HCT116 (cell line): ENCODE measurements at regions not wholly inside any gene's neighbourhood (a gene's known extent, or its start where the extent isn't known, plus 50 kb on each side); places are given as distances from the start of the nearest gene placed in this dataset.
A peak's percentile ranks its signal among the peaks of the same experiment; 100 is the strongest.

Experiments used
- ATAC-seq: fragments of 200-7000 bp; cut with Tn5 transposase; 2 replicates; pipeline ENCODE4 v1.9.1; 2020; ENCODE audit warnings: mild to moderate bottlenecking, moderate library complexity
- BruUV-seq: library from RNA; stranded (reverse); fragments of 400-500 nt; replicated peaks from 2 replicates; lab custom pipeline; 2021; lab: Mats Ljungman, UMichigan
- CTCF ChIA-PET: fragments of 300-600 bp; sonication (Branson Sonifier 250); formaldehyde crosslinking; loops from one replicate; lab custom pipeline; 2021; ENCODE audit warnings: antibody characterized with exemption; lab: Charles Lee
- POLR2A ChIA-PET: fragments of 300-600, 350-600 bp; sonication (Branson Sonifier 250); formaldehyde crosslinking; loops from one replicate; lab custom pipeline; 2021; ENCODE audit warnings: antibody characterized with exemption; lab: Charles Lee
- RAD21 ChIA-PET, 2 experiments: fragments of 300-600 bp; sonication (Branson Sonifier 250); formaldehyde crosslinking; loops; one replicate each; lab custom pipeline; 2023; ENCODE audit warnings: low total read pairs in 2 of 2; ENCODE audit not compliant: uncharacterized antibody in 2 of 2, unreplicated experiment in 2 of 2, low non-redundant PET in 1 of 2; lab: Charles Lee
- DNase-seq: peaks from one replicate; pipeline ENCODE4 v3.0.0-alpha.2; 2010; ENCODE audit warnings: low read depth, low spot score
- H2AFZ ChIP-seq: fragments of 200-600 bp; shearing (Covaris generic), sonication (generic); 2 replicates; pipeline ENCODE4 v1.6.1; 2017; ENCODE audit warnings: low read depth, mixed run types, mixed read lengths, antibody characterized with exemption, low read length; ENCODE audit not compliant: poor library complexity, severe bottlenecking
- H3K27ac ChIP-seq: 2 replicates; pipeline ENCODE4 v1.5.1; 2012; ENCODE audit warnings: low read depth, low read length
- H3K27me3 ChIP-seq: fragments of 200-600 bp; sonication (generic); 2 replicates; pipeline ENCODE4 v1.6.1; 2016; ENCODE audit warnings: mixed run types, low read length, mixed read lengths; ENCODE audit not compliant: insufficient read depth
- H3K36me3 ChIP-seq, 2 experiments: fragments of 200-500 bp in 1 of 2; fragments of 200-600 bp in 1 of 2; sonication (Bioruptor generic) in 1 of 2; sonication (generic) in 1 of 2; 2 replicates each; pipeline versions ENCODE4 v1.5.1 to v1.6.1; 2014 to 2016; ENCODE audit warnings: low read length in 2 of 2, inconsistent platforms in 1 of 2, mixed read lengths in 1 of 2, mixed run types in 1 of 2; ENCODE audit not compliant: insufficient read depth in 2 of 2, control insufficient read depth in 1 of 2
- H3K4me1 ChIP-seq, 2 experiments: fragments of 200-600 bp in 1 of 2; sonication (generic) in 1 of 2; 2 replicates each; pipeline versions ENCODE4 v1.5.1 to v1.6.1; 2012 to 2017; ENCODE audit warnings: low read length in 2 of 2, inconsistent platforms in 1 of 2, mild to moderate bottlenecking in 1 of 2, mixed read lengths in 1 of 2, mixed run types in 1 of 2, moderate library complexity in 1 of 2; ENCODE audit not compliant: insufficient read depth in 2 of 2, control insufficient read depth in 1 of 2
- H3K4me2 ChIP-seq: fragments of 200-600 bp; sonication (generic); 2 replicates; pipeline ENCODE4 v1.6.1; 2017; ENCODE audit warnings: mixed run types, low read length, mixed read lengths
- H3K4me3 ChIP-seq, 2 experiments: fragments of 200-600 bp in 1 of 2; sonication (generic) in 1 of 2; replicated peaks in 1 of 2; 2 replicates each; pipeline ENCODE4 v1.5.1; 2011 to 2016; ENCODE audit warnings: low read length in 2 of 2, control low read depth in 1 of 2, low read depth in 1 of 2, mild to moderate bottlenecking in 1 of 2, mixed read lengths in 1 of 2, mixed run types in 1 of 2
- H3K79me2 ChIP-seq: fragments of 200-600 bp; sonication (generic); 2 replicates; pipeline ENCODE4 v1.6.1; 2017; ENCODE audit warnings: mild to moderate bottlenecking, mixed run types, low read length, moderate library complexity, mixed read lengths; ENCODE audit not compliant: insufficient read depth
- H3K9ac ChIP-seq: fragments of 200-600 bp; sonication (generic); 2 replicates; pipeline ENCODE4 v1.6.1; 2016; ENCODE audit warnings: low read length, mixed read lengths
- H3K9me2 ChIP-seq: fragments of 200-600 bp; sonication (generic), shearing (Covaris generic); 2 replicates; pipeline ENCODE4 v1.6.1; 2017; ENCODE audit warnings: mixed run types, mild to moderate bottlenecking, moderate library complexity; ENCODE audit not compliant: insufficient read depth
- H3K9me3 ChIP-seq, 2 experiments: fragments of 200-500 bp in 1 of 2; fragments of 200-600 bp in 1 of 2; sonication (Bioruptor generic) in 1 of 2; sonication (generic) in 1 of 2; 2 replicates each; pipeline ENCODE4 v1.6.1; 2014 to 2017; ENCODE audit warnings: low read length in 2 of 2, mixed read lengths in 2 of 2, inconsistent platforms in 1 of 2, low read depth in 1 of 2, mild to moderate bottlenecking in 1 of 2, mixed run types in 1 of 2, moderate library complexity in 1 of 2; ENCODE audit not compliant: control insufficient read depth in 1 of 2, insufficient read depth in 1 of 2
- H4K20me1 ChIP-seq: fragments of 200-600 bp; sonication (generic), shearing (Covaris generic); 2 replicates; pipeline ENCODE4 v1.6.1; 2017; ENCODE audit warnings: mixed run types, mild to moderate bottlenecking, moderate library complexity; ENCODE audit not compliant: insufficient read depth
- EGR1 ChIP-seq: IDR thresholded peaks from 2 replicates; pipeline ENCODE4 v1.6.1; 2012; ENCODE audit warnings: low read depth
- ELF1 ChIP-seq: IDR thresholded peaks from 2 replicates; pipeline ENCODE4 v1.6.1; 2012; ENCODE audit warnings: low read depth, borderline replicate concordance
- EZH2phosphoT487 ChIP-seq: fragments of 200-600 bp; IDR thresholded peaks from 2 replicates; pipeline ENCODE4 v1.6.1; 2018; ENCODE audit warnings: antibody characterized with exemption, borderline replicate concordance
- FOSL1 ChIP-seq: IDR thresholded peaks from 2 replicates; pipeline ENCODE4 v1.6.1; 2012; ENCODE audit warnings: low read depth
- MAX ChIP-seq: IDR thresholded peaks from 2 replicates; pipeline ENCODE4 v1.6.1; 2012
- POLR2A ChIP-seq: IDR thresholded peaks from 2 replicates; pipeline ENCODE4 v1.7.0; 2011; ENCODE audit warnings: borderline replicate concordance; ENCODE audit not compliant: insufficient read depth, insufficient read length; ENCODE audit errors: extremely low read depth
- POLR2AphosphoS5 ChIP-seq: IDR thresholded peaks from 2 replicates; pipeline ENCODE4 v1.6.1; 2011; ENCODE audit warnings: mild to moderate bottlenecking, low read depth, low read length, moderate library complexity
- RAD21 ChIP-seq: IDR thresholded peaks from 2 replicates; pipeline ENCODE4 v1.6.1; 2012; ENCODE audit warnings: low read depth, mild to moderate bottlenecking
- SP1 ChIP-seq: IDR thresholded peaks from 2 replicates; pipeline ENCODE4 v1.6.1; 2012; ENCODE audit warnings: low read depth
- SRF ChIP-seq: IDR thresholded peaks from 2 replicates; pipeline ENCODE4 v1.6.1; 2012; ENCODE audit warnings: low read depth
- TCF7L2 ChIP-seq: IDR thresholded peaks from 2 replicates; pipeline ENCODE4 v1.7.0; 2011; ENCODE audit warnings: borderline replicate concordance, inconsistent platforms; ENCODE audit not compliant: insufficient read depth, insufficient read length; ENCODE audit errors: extremely low read depth
- ZBTB33 ChIP-seq: IDR thresholded peaks from 2 replicates; pipeline ENCODE4 v1.6.1; 2011; ENCODE audit warnings: mild to moderate bottlenecking, low read length, moderate library complexity; ENCODE audit not compliant: insufficient replicate concordance; ENCODE audit errors: extremely low read depth
- intact Hi-C: fragments of 100-400 bp; cut with micrococcal nuclease; formaldehyde crosslinking; loops from 2 replicates; pipeline ENCODE4 v1.10.0; 2022
- TF ChIP-seq, protein P1 (sequence below): IDR thresholded peaks from 2 replicates; pipeline ENCODE4 v1.6.1; 2012; ENCODE audit warnings: low read depth

- peaks cover 0 to 8% of the 10 kb centered on the region in 2 experiments; a peak in 1 of 4 replicates for H3K9me3 ChIP-seq
- H3K4me1 ChIP-seq = peaks cover 4 to 13% of the 10 kb centered on the region in 2 experiments
- ATAC-seq = no peak
- ChIA-PET CTCF (no interaction called here), RAD21 (no interaction called here), POLR2A (no interaction called here)
- DNase-seq = no peak
- no peak overlapping the region for H3K27ac ChIP-seq
- no peak overlapping the region for H3K4me2 ChIP-seq
- no peaks in the 10 kb centered on the region for H3K36me3 ChIP-seq
- no peak overlapping the region for H3K4me3 ChIP-seq
- no peaks in the 10 kb centered on the region for H3K9me2 ChIP-seq
- no peaks in the 10 kb centered on the region for H3K27me3 ChIP-seq
- BruUV-seq = no TSS peak
- no peak overlapping the region for H3K9ac ChIP-seq
- H2AFZ ChIP-seq = no peak overlapping the region
- H4K20me1 ChIP-seq = no peaks in the 10 kb centered on the region
- H3K79me2 ChIP-seq = no peaks in the 10 kb centered on the region
- intact Hi-C loops = no loop called here
- no peak for TF ChIP-seq TCF7L2
- TF ChIP-seq RAD21 = 0 out of 2 replicates have a peak, but pooled peaks have one; percentile 17
- no peak for TF ChIP-seq EZH2phosphoT487
- TF ChIP-seq SRF = no peak
Observed at GRCh38 chr3:194256040-194256945, 94.8 kb downstream of the CPN2 start.

DNA sequence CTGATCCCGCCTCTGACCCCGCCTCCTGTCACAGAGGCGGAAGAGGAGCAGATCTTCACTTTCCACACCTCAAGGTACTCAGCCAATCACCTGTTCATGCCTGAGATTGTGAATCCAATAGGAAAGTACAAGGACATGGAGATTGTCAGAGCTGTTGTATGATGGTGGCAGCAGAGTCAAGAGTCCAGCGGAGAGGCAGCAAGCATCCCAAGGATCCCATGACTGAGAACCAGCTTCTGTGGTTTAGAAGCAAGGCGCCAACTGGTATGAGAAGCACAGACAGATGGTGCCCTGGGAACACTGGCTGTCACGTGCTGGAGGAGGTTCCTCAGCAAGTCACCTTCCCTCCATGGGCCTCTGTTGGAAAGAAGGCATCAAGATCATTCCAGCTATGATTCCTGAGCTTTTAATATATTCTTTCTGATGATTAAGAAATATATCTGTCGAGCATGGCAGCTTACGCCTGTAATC lies 93.9 kb downstream of the CPN2 start:
- Histone ChIP-seq H3K36me3 (no peaks in the 10 kb centered on the region), H3K27me3 (no peaks in the 10 kb centered on the region), H3K4me2 (no peak overlapping the region), H3K4me1 (peaks cover 4 to 13% of the 10 kb centered on the region in 2 experiments), H3K9me2 (no peaks in the 10 kb centered on the region), H3K27ac (no peak overlapping the region), H3K4me3 (no peak overlapping the region), H3K9me3 (peaks cover 0 to 8% of the 10 kb centered on the region in 2 experiments; a peak in 1 of 4 replicates), H2AFZ (no peak overlapping the region), H3K9ac (no peak overlapping the region), H3K79me2 (no peaks in the 10 kb centered on the region), H4K20me1 (no peaks in the 10 kb centered on the region)
- intact Hi-C loops = no loop called here
- RAD21 ChIA-PET = no interaction called here
- ATAC-seq (peak; percentile 73), DNase-seq (no peak)
- POLR2A ChIA-PET = no interaction called here
- CTCF ChIA-PET = no interaction called here
- BruUV-seq = no TSS peak
- TF ChIP-seq SRF = no peak
- TF ChIP-seq ELF1 = no peak
- TF ChIP-seq, protein P1, sequence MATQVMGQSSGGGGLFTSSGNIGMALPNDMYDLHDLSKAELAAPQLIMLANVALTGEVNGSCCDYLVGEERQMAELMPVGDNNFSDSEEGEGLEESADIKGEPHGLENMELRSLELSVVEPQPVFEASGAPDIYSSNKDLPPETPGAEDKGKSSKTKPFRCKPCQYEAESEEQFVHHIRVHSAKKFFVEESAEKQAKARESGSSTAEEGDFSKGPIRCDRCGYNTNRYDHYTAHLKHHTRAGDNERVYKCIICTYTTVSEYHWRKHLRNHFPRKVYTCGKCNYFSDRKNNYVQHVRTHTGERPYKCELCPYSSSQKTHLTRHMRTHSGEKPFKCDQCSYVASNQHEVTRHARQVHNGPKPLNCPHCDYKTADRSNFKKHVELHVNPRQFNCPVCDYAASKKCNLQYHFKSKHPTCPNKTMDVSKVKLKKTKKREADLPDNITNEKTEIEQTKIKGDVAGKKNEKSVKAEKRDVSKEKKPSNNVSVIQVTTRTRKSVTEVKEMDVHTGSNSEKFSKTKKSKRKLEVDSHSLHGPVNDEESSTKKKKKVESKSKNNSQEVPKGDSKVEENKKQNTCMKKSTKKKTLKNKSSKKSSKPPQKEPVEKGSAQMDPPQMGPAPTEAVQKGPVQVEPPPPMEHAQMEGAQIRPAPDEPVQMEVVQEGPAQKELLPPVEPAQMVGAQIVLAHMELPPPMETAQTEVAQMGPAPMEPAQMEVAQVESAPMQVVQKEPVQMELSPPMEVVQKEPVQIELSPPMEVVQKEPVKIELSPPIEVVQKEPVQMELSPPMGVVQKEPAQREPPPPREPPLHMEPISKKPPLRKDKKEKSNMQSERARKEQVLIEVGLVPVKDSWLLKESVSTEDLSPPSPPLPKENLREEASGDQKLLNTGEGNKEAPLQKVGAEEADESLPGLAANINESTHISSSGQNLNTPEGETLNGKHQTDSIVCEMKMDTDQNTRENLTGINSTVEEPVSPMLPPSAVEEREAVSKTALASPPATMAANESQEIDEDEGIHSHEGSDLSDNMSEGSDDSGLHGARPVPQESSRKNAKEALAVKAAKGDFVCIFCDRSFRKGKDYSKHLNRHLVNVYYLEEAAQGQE = no peak
- no peak for TF ChIP-seq ZBTB33
- no peak for TF ChIP-seq FOSL1
- TF ChIP-seq SP1 = no peak
- TF ChIP-seq EGR1 = no peak
- no peak for TF ChIP-seq POLR2AphosphoS5
- TF ChIP-seq RAD21 = no peak
- no peak for TF ChIP-seq TCF7L2
- no peak for TF ChIP-seq MAX
- no peak for TF ChIP-seq POLR2A
